Lung (tissue), 11 donors: ENCODE measurements at regions not wholly inside any gene's neighbourhood (a gene's known extent, or its start where the extent isn't known, plus 50 kb on each side); places are given as distances from the start of the nearest gene placed in this dataset.

Experiments
- ATAC-seq: fragments of 200-7000 bp; cut with Tn5 transposase; one replicate; pipeline ENCODE4 v1.9.1; 2020; ENCODE audit warnings: moderate number of reproducible peaks; ENCODE audit not compliant: insufficient read depth, low FRiP score
- DNase-seq, 3 donors: peaks; one replicate each; pipeline ENCODE4 v3.0.0-alpha.2; 2013 to 2017
- H3K27ac ChIP-seq, 2 donors: one replicate each; pipeline ENCODE4 v1.5.1; 2013; ENCODE audit warnings: mild to moderate bottlenecking in 2 of 2, moderate library complexity in 2 of 2, control low read depth in 1 of 2, inconsistent platforms in 1 of 2, low read depth in 1 of 2, low read length in 1 of 2
- H3K27me3 ChIP-seq, 3 donors: one replicate each; pipeline ENCODE4 v1.5.1; 2013; ENCODE audit warnings: low read length in 2 of 3; ENCODE audit not compliant: control insufficient read depth in 3 of 3, insufficient read depth in 3 of 3
- H3K36me3 ChIP-seq, 4 donors: one replicate each; pipeline ENCODE4 v1.5.1; 2013; ENCODE audit warnings: low read length in 4 of 4, mild to moderate bottlenecking in 1 of 4, moderate library complexity in 1 of 4; ENCODE audit not compliant: control insufficient read depth in 4 of 4, insufficient read depth in 4 of 4
- H3K4me1 ChIP-seq, 5 donors: one replicate each; pipeline ENCODE4 v1.5.1; 2013; ENCODE audit warnings: low read length in 5 of 5, mild to moderate bottlenecking in 2 of 5, moderate library complexity in 1 of 5; ENCODE audit not compliant: control insufficient read depth in 5 of 5, insufficient read depth in 5 of 5
- H3K4me3 ChIP-seq: one replicate; pipeline ENCODE4 v1.5.1; 2013; ENCODE audit warnings: mild to moderate bottlenecking, control low read depth, moderate library complexity
- H3K9ac ChIP-seq, 2 donors: one replicate each; pipeline ENCODE4 v1.5.1; 2013; ENCODE audit warnings: low read length in 2 of 2, control low read depth in 1 of 2; ENCODE audit not compliant: insufficient read depth in 1 of 2
- H3K9me3 ChIP-seq, 4 donors: one replicate each; pipeline ENCODE4 v1.5.1; 2013; ENCODE audit warnings: low read length in 3 of 4, mild to moderate bottlenecking in 1 of 4, moderate library complexity in 1 of 4; ENCODE audit not compliant: control insufficient read depth in 4 of 4, insufficient read depth in 3 of 4
- WGBS, 2 donors: extraction: QIAGEN DNeasy Blood & Tissue Kit; methylation state at CpG; one replicate each; pipeline ENCODE4 v1.1.7; 2013; 5-methylcytosine and 5-hydroxymethylcytosine counted together
- TF ChIP-seq, protein P1 (sequence below): IDR thresholded peaks from 2 replicates; pipeline ENCODE4 v1.5.1; 2012; ENCODE audit warnings: mild to moderate bottlenecking; ENCODE audit errors: control extremely low read depth, extremely low read depth
- donor health status: control.
- donor health status: control.
- donor health status: Bipolar disorder and iron deficiency.
- donor health status: healthy.
- donor health status: DM: yes; HTN: yes; CAD: no.

DNA sequence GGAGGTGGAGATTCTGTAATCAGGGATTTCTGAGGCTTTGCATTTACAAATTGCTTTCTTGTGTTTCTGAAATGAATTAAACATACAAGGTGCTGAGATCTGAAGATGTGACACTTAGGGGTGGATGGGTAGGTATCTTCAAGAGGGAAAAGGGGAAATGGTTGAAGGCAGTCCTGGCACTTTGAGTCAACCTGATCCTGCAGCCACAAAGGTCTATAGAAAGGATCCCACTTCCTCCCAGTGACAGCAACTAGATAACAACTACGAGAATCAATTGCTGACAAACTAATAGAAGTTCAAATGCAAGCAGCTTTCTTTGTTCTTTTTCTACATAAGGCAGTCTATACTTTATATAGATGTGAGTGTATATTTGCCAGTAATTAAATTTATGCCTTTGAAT lies 553.3 kb downstream of the MDFIC start:
- no peak overlapping the region for H3K27ac ChIP-seq
- H3K4me3 ChIP-seq = no peak overlapping the region
- no peak for DNase-seq
- no peak for ATAC-seq
- peaks cover 0 to 8% (median 2%) of the 10 kb centered on the region in 5 donors for H3K4me1 ChIP-seq
- no peaks in the 10 kb centered on the region for H3K9me3 ChIP-seq
- WGBS, 2 donors = 29 to 57% methylated on average over 1 of the region's 1 CpG
- H3K9ac ChIP-seq = no peak overlapping the region
- TF ChIP-seq, protein P1, sequence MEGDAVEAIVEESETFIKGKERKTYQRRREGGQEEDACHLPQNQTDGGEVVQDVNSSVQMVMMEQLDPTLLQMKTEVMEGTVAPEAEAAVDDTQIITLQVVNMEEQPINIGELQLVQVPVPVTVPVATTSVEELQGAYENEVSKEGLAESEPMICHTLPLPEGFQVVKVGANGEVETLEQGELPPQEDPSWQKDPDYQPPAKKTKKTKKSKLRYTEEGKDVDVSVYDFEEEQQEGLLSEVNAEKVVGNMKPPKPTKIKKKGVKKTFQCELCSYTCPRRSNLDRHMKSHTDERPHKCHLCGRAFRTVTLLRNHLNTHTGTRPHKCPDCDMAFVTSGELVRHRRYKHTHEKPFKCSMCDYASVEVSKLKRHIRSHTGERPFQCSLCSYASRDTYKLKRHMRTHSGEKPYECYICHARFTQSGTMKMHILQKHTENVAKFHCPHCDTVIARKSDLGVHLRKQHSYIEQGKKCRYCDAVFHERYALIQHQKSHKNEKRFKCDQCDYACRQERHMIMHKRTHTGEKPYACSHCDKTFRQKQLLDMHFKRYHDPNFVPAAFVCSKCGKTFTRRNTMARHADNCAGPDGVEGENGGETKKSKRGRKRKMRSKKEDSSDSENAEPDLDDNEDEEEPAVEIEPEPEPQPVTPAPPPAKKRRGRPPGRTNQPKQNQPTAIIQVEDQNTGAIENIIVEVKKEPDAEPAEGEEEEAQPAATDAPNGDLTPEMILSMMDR = no peak
- H3K36me3 ChIP-seq = no peaks in the 10 kb centered on the region
- peaks cover 0 to 5% (median 0%) of the 10 kb centered on the region in 3 donors for H3K27me3 ChIP-seq

DNA sequence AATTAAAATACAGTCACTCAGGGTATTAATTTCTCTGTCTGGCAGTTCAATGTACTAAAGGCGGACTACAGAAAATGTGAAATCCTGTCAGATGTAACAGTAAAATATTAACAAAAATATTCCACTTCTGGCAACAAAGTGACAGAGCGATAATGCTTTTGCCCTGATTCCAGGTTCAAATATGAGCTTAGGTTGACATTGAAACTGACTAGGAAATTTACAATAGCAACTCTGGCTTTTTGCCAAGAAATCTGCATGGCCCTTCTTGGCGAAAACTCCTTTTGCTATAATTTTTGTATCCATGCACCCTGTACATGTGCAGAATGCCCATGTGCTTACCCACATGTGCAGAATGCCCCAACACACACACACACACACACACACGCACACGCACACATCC lies 552.2 kb downstream of the MDFIC start:
- DNase-seq (peak in 1 of 3 donors; percentile 11), ATAC-seq (no peak)
- Histone ChIP-seq H3K9me3 (no peaks in the 10 kb centered on the region), H3K4me3 (no peak overlapping the region), H3K4me1 (peaks cover 0 to 8% (median 2%) of the 10 kb centered on the region in 5 donors), H3K9ac (no peak overlapping the region), H3K27me3 (peaks cover 0 to 5% (median 0%) of the 10 kb centered on the region in 3 donors), H3K36me3 (no peaks in the 10 kb centered on the region), H3K27ac (no peak overlapping the region)
- TF ChIP-seq, protein P1 = no peak
- WGBS, 2 donors = 87 to 90% methylated on average over 5 of the region's 5 CpGs

DNA sequence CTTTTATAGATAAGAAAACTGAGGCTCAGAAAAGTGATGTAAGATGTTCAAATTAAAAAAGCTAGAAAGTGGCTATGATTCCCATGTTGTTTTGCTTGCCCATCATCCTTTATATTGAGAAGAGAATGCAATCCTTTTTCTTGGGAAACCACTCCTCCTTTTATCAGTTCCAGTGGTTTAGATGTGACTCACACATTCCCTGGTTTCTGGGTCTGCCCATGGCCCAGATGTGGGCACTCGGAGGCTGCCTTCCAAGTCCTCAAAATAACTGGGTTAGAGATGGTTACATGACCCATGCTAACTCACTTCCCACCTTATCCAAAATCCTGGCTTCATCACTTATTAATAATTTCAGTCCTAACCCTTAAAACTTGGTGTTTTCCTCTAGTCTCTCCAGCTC lies 550.0 kb downstream of the MDFIC start:
- Histone ChIP-seq H3K4me3 (no peak overlapping the region), H3K9me3 (no peaks in the 10 kb centered on the region), H3K4me1 (peaks cover 0 to 3% (median 0%) of the 10 kb centered on the region in 5 donors), H3K27me3 (peaks cover 0 to 5% (median 0%) of the 10 kb centered on the region in 3 donors), H3K36me3 (no peaks in the 10 kb centered on the region), H3K9ac (no peak overlapping the region), H3K27ac (no peak overlapping the region)
- ATAC-seq (no peak), DNase-seq (no peak)
- TF ChIP-seq, protein P1 = no peak
- WGBS, 2 donors = 86 to 88% methylated on average over 1 of the region's 1 CpG

DNA sequence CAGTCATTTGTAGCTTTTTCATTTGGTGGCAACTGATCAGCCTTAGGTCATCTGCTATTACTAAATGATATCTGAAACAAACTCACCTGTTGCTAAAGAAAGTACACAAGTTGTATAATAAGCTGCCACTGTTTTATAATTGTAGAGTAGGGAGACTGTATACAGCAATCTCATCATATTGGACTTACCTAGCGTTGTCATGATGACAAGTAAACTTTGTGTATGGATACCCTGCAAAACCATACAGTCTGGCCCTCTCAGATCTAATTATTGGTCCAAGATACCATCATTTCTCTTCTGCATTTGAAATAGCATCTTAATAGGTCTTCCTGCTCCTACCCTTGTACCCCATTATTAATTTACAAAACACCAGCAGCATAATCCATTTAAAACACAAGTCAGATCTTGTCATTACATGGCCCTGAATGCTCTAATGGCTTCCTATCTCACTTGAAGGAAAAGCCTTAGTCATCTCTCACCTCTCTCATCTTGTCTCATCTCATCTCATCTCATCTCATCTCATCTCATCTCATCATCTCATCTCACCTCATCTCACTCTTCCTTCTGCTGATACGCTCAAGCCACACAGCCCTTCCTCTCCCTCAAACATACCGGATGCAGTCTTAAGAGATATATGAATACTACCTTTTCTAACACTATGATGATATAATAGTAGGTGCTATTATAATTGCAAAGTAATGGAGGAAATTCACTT lies 540.6 kb downstream of the MDFIC start:
- Histone ChIP-seq H3K4me3 (no peak overlapping the region), H3K4me1 (no peaks in the 10 kb centered on the region), H3K36me3 (no peaks in the 10 kb centered on the region), H3K9me3 (no peaks in the 10 kb centered on the region), H3K27me3 (no peaks in the 10 kb centered on the region), H3K27ac (no peak overlapping the region), H3K9ac (no peak overlapping the region)
- DNase-seq (no peak), ATAC-seq (no peak)
- TF ChIP-seq, protein P1 = no peak
- WGBS, 2 donors = 96% methylated on average over 3 of the region's 3 CpGs
